Fibroblast of lung (primary cell): ENCODE measurements at regions not wholly inside any gene's neighbourhood (a gene's known extent, or its start where the extent isn't known, plus 50 kb on each side); places are given as distances from the start of the nearest gene placed in this dataset.

Source experiments
- DNase-seq, 2 donors: peaks; one replicate each; pipeline versions ENCODE4 v3.0.0 to v3.0.0-alpha.2; 2010; ENCODE audit warnings: low read depth in 2 of 2
- H2AFZ ChIP-seq: 2 replicates; pipeline ENCODE4 v1.5.1; 2012; ENCODE audit warnings: low read length, control low read depth, inconsistent platforms
- H3K27ac ChIP-seq: 2 replicates; pipeline ENCODE4 v1.5.1; 2011; ENCODE audit warnings: low read length, control low read depth; ENCODE audit not compliant: insufficient read depth
- H3K27me3 ChIP-seq: 2 replicates; pipeline ENCODE4 v1.5.1; 2011; ENCODE audit warnings: mild to moderate bottlenecking, low read length; ENCODE audit not compliant: control insufficient read depth, insufficient read depth
- H3K36me3 ChIP-seq: 2 replicates; pipeline ENCODE4 v1.5.1; 2011; ENCODE audit warnings: low read length; ENCODE audit not compliant: control insufficient read depth, insufficient read depth
- H3K4me1 ChIP-seq: 2 replicates; pipeline ENCODE4 v1.5.1; 2011; ENCODE audit warnings: low read length; ENCODE audit not compliant: control insufficient read depth, insufficient read depth; ENCODE audit errors: extremely low read depth
- H3K4me2 ChIP-seq: 2 replicates; pipeline ENCODE4 v1.5.1; 2011; ENCODE audit warnings: low read length, control low read depth; ENCODE audit not compliant: insufficient read depth; ENCODE audit errors: extremely low read depth
- H3K4me3 ChIP-seq, 4 experiments: fragments of 200-600 bp in 1 of 4; sonication (generic) in 1 of 4; replicated peaks in 1 of 4; 2 replicates each; pipeline ENCODE4 v1.5.1; 2011 to 2016; ENCODE audit warnings: low read length in 4 of 4, low read depth in 3 of 4, mild to moderate bottlenecking in 3 of 4, control low read depth in 2 of 4, inconsistent platforms in 1 of 4, mixed read lengths in 1 of 4; ENCODE audit not compliant: insufficient read depth in 1 of 4; ENCODE audit errors: control extremely low read depth in 1 of 4
- H3K79me2 ChIP-seq: 2 replicates; pipeline ENCODE4 v1.5.1; 2012; ENCODE audit warnings: mild to moderate bottlenecking, low read length, inconsistent platforms; ENCODE audit not compliant: control insufficient read depth, insufficient read depth
- H3K9ac ChIP-seq: 2 replicates; pipeline ENCODE4 v1.5.1; 2011; ENCODE audit warnings: mild to moderate bottlenecking, low read length, control low read depth; ENCODE audit not compliant: insufficient read depth
- H3K9me3 ChIP-seq: 2 replicates; pipeline ENCODE4 v1.5.1; 2012; ENCODE audit warnings: low read depth, low read length; ENCODE audit not compliant: control insufficient read depth, insufficient read depth
- H4K20me1 ChIP-seq: 2 replicates; pipeline ENCODE4 v1.5.1; 2011; ENCODE audit warnings: low read length; ENCODE audit not compliant: control insufficient read depth, insufficient read depth; ENCODE audit errors: extremely low read depth
- CTCF ChIP-seq, 2 donors: IDR thresholded peaks in 1 of 2; conservative IDR thresholded peaks in 1 of 2; 1 replicate in 1 of 2; 2 replicates in 1 of 2; pipeline ENCODE4 v1.5.1; 2011 to 2012; ENCODE audit warnings: low read length in 2 of 2, control low read depth in 1 of 2, inconsistent platforms in 1 of 2, low read depth in 1 of 2, mild to moderate bottlenecking in 1 of 2
- EZH2 ChIP-seq: IDR thresholded peaks from 2 replicates; pipeline ENCODE4 v1.5.1; 2012; ENCODE audit warnings: low read length, control low read depth, mild to moderate bottlenecking; ENCODE audit errors: missing control alignments

- no peak for TF ChIP-seq EZH2
- no peak for TF ChIP-seq CTCF (conservative IDR thresholded peaks at IDR 0.05 in 1 of 2, IDR thresholded peaks at IDR 0.05 in 1 of 2; ENCODE audit: low read depth in 1 of 2, low read length in 2 of 2)
- Histone ChIP-seq H3K9me3 (no peaks in the 10 kb centered on the region), H3K4me1 (no peaks in the 10 kb centered on the region), H3K27me3 (no peaks in the 10 kb centered on the region), H4K20me1 (no peaks in the 10 kb centered on the region), H2AFZ (no peak overlapping the region), H3K79me2 (no peaks in the 10 kb centered on the region), H3K4me2 (no peak overlapping the region), H3K4me3 (no peak overlapping the region), H3K36me3 (no peaks in the 10 kb centered on the region), H3K27ac (no peak overlapping the region), H3K9ac (no peak overlapping the region)
- DNase-seq: peak in 1 of 2 donors; percentile 43
These were observed 664.2 kb upstream of the CPEB2 start for GRCh38 chr4:14337892-14338584.

GRCh38 chr4:14338585-14339265 lies 663.6 kb upstream of the CPEB2 start:
- no peak overlapping the region for H3K4me3 ChIP-seq
- no peak overlapping the region for H3K27ac ChIP-seq
- H3K79me2 ChIP-seq: no peaks in the 10 kb centered on the region
- TF ChIP-seq EZH2 (no peak), CTCF (conservative IDR thresholded peaks at IDR 0.05 in 1 of 2, IDR thresholded peaks at IDR 0.05 in 1 of 2; ENCODE audit: low read depth in 1 of 2, low read length in 2 of 2) (no peak)
- H3K27me3 ChIP-seq: no peaks in the 10 kb centered on the region
- no peaks in the 10 kb centered on the region for H3K4me1 ChIP-seq
- H3K9me3 ChIP-seq: no peaks in the 10 kb centered on the region
- H3K4me2 ChIP-seq: no peak overlapping the region
- H3K9ac ChIP-seq: no peak overlapping the region
- DNase-seq: no peak
- no peaks in the 10 kb centered on the region for H4K20me1 ChIP-seq
- no peaks in the 10 kb centered on the region for H3K36me3 ChIP-seq
- no peak overlapping the region for H2AFZ ChIP-seq

- no peaks in the 10 kb centered on the region for H4K20me1 ChIP-seq
- no peak overlapping the region for H2AFZ ChIP-seq
These were observed 662.6 kb upstream of the CPEB2 start for GRCh38 chr4:14339715-14340114.

More at GRCh38 chr4:14339715-14340114, 662.6 kb upstream of the CPEB2 start:
- no peak for TF ChIP-seq EZH2
- no peak for TF ChIP-seq CTCF (conservative IDR thresholded peaks at IDR 0.05 in 1 of 2, IDR thresholded peaks at IDR 0.05 in 1 of 2; ENCODE audit: low read depth in 1 of 2, low read length in 2 of 2)
- Histone ChIP-seq H3K4me1 (no peaks in the 10 kb centered on the region), H3K9ac (no peak overlapping the region), H3K79me2 (no peaks in the 10 kb centered on the region), H3K27ac (no peak overlapping the region), H3K36me3 (no peaks in the 10 kb centered on the region), H3K4me3 (no peak overlapping the region), H3K27me3 (no peaks in the 10 kb centered on the region), H3K9me3 (no peaks in the 10 kb centered on the region), H3K4me2 (no peak overlapping the region)
- no peak for DNase-seq
